HuH-7.5 (cell line): ENCODE measurements at regions not wholly inside any gene's neighbourhood (a gene's known extent, or its start where the extent isn't known, plus 50 kb on each side); places are given as distances from the start of the nearest gene placed in this dataset.
"Not testable (repeated sequence)": the region's sequence is repeated elsewhere in the genome, so short reads cannot be mapped to it uniquely, and the experiment has no call there.

Experiments used
- DNase-seq: peaks from one replicate; pipeline ENCODE4 v3.0.0; 2011; ENCODE audit warnings: low spot score

- no peak for DNase-seq
Observed at GRCh38 chr5:114822863-114823262, 346.8 kb downstream of the TRIM36 start.

DNA sequence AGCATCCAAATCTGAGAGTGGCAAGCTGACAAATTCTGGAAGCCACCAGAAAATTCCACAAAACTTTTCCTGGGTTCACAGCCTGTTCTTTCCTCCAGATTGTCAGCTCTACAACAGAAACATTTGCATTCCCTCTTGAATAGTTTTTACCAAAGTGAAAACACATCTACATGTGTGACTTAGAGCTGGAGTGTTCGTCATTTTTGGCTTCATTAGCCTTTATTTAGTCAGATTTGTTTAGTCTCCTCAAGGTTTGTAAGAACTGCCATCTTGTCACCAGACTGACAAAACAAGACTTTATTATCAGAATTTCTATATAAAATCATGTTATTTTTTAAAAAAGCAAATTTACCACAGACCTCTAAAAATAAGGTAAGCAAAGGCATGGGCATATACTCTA, 347.3 kb downstream of the TRIM36 start:
- no peak for DNase-seq

- no peak for DNase-seq
Observed at GRCh38 chr5:114790403-114790792, 379.3 kb downstream of the TRIM36 start.

GRCh38 chr5:114789773-114790402, 379.8 kb downstream of the TRIM36 start:
- DNase-seq = no peak

DNA sequence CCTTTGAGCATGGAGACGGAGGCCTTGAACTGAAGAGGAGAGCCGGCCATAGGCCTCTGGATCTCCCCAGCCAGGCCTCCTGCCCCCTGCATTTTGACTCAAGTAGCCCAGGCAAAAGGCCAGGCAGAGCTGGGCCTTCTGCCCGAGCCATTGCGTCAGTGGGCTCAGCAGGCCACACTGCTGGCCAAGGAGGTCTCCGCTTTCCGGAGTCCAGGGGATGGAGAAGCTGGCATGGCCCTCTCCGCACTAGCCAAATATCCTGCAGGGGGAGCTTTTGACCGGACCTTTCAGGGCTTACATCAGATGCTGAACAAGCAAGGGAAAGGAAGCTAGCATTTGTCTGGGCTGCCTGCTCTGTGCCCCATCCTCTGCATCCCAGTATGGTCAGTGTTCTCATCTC, 386.8 kb downstream of the TRIM36 start:
- DNase-seq = no peak

- DNase-seq = no peak
Observed at GRCh38 chr5:114782177-114782576, 387.5 kb downstream of the TRIM36 start.

DNA sequence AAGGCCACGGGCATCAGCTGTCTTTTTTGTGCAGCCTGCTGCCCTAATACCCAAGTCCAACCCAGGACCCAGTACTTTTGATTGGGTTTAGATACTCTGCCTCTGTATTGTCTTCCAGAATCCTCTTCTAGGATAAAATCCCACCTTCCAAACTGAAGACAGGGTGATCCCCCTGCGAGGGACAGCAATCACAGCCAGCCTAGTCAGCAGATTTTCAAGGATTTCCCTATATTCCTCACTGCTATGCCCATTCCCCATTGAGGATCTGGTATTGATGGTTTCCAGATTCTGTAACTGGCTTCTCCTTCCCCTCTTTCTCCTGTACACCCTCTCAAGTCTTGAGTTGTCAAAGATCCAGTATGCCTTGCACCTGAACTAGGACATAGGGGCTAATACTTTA, 389.4 kb downstream of the TRIM36 start:
- no peak for DNase-seq

DNA sequence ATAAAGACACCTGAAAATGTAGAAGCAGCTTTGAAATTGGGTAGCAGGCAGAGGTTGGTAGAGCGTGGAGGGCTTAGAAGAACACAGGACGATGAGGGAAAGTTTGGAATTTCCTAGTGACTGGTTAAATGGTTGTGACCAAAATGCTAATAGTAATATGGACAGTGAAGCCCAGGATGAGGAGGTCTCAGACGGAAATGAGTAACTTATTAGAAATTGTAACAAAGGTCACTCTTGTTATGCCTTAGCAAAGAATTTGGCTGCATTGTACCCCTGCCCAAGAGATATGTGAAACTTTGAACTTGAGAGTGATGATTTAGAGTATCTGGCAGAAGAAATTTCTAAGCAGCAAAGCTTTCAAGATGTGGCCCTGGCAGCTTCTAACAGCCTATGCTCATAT, 382.5 kb downstream of the KCNN2 start:
- DNase-seq = no peak

DNA sequence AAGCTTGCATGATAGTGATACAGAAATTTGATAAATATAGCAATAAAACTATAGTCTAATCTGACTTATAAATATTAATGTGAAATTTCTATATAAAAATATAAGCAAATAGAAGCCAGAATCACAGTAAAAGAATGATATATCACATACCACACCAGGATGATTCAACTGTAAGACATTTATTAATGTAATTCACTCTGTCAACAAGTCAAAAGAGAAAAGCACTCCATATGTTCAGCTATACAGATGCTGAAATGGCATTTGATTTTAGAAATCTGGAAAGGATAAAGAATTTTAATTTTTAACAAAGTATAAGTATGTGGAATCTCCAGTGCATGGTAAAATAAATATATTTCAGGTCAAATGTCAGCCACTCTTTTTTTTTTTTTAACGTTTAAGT, 372.4 kb downstream of the KCNN2 start:
- DNase-seq = no peak

DNA sequence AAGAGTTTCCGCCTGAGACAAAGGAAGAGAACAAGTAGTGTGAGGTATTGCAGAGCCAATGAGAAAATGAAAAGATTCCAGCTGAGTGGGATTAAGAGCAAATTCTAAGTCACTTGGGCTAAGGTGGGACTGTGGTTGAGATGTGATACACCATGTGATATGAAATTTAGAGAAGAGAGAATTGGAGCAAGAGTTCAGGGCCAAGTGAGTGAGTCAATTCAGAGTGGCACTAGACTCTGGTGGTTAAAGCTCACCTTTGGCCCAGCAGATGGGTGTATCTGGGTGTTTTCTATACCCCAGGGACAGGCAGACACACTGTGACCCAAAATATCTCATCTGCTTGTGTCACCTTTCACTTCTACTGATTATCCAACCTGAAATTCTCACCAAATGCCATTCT, 368.1 kb downstream of the KCNN2 start:
- DNase-seq = no peak

- no peak for DNase-seq
Observed at GRCh38 chr5:114727358-114727757, 365.5 kb downstream of the KCNN2 start.

DNA sequence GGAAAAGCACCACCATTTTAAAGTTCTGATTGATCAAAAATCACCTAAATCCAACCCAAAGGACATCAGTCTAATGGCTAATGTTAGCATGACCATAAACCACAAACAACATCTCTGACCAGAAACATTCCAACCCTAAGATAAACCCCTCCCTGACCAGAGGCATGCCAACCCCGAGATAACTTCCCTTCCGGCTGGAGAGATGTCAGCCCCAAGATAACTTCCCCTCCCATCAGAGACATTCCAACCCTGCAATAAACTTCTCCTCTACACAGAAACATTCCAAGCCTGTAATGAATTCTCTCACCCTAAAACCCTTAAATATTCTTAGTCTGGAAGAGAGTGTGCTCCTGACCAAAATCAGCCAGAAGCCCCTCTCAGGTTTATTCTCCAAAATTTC, 364.3 kb downstream of the KCNN2 start:
- no peak for DNase-seq

GRCh38 chr5:114719268-114719667, 357.4 kb downstream of the KCNN2 start:
- DNase-seq = no peak

DNA sequence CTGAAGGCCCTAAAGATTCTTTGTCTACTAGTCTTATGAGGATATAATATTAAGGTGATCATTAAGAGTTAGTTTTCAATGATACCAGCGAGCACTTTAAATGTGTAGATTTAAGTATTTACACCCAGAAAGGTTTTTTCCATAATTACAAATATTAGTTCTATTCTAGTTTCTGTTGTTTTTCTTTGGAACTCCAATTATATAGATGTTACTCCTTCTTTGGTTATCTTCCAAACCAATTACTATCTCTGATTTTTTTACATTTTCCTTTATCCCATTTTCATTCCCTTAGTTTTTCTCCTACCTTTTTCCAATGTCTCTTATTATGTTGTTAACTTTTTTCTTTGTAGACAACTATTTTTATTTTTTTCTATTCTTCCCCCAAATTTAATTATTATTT, 355.1 kb downstream of the KCNN2 start:
- no peak for DNase-seq

GRCh38 chr5:114704225-114704893, 342.5 kb downstream of the KCNN2 start:
- not testable (repeated sequence) for DNase-seq

DNA sequence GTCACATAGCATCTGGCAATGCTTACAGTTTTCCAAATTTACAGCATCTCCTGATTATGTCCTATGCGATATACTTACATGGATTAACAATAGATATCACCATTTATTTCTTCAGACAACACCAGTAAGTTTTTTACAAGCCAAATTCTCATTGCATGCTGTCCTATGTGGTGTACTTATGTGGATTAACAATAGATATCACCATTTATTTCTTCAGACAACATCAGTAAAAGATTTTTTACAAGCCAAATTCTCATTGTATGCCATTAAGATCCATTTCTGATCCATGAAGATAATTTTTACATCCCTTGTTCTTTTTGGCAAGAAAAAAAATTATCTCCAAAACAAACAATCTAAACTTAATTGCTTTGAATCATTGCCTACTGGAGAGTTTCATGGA, 340.9 kb downstream of the KCNN2 start:
- DNase-seq = no peak

GRCh38 chr5:114702136-114702535, 340.3 kb downstream of the KCNN2 start:
- DNase-seq = no peak

- no peak for DNase-seq
Observed at GRCh38 chr5:114700823-114701222, 339.0 kb downstream of the KCNN2 start.

DNA sequence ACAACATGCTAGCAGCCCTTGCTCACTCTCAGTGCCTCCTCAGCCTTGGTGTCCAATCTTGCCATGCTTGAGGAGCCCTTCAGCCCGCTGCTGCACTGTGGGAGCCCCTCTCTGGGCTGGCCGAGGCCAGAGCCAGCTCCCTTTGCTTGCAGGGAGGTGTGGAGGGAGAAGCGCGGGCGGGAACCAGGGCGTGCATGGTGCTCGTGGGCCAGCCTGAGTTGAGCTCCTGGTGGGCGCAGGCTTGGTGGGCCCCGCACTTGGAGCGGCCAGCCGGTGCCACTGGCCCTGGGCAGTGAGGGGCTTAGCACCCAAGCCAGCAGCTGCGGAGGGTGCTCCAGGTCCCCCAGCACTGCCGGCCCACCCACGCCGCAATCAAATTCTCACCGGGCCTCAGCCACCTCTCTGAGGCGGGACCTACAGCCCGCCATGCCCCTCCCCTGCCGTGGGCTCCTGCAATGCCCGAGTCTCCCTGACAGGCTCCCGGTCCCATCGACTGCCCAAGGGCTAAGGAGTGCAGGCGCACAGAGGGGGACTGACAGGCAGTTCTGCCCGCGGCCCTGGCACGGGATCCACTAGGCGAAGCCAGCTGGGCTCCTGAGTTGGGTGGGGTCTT, 333.5 kb downstream of the KCNN2 start:
- no peak for DNase-seq

DNA sequence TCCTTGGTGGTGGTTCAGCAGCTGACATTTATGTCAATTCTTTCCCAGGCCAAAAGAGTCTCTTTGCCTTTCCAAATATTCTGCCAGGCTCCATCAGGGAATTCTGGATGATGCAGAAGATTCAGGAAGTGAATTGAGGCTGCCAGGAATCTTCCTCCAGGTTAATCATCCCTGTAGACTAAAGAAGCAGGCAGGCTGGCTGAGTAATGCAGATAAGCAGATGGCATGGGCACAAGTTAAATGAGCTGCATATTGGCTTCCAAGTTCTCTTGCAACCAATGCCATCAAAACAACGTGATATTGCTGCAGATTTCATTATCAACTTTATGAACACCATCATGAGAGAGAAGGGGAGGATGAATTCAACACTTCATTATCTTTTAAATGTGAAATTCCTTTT, 324.5 kb downstream of the KCNN2 start:
- no peak for DNase-seq

DNA sequence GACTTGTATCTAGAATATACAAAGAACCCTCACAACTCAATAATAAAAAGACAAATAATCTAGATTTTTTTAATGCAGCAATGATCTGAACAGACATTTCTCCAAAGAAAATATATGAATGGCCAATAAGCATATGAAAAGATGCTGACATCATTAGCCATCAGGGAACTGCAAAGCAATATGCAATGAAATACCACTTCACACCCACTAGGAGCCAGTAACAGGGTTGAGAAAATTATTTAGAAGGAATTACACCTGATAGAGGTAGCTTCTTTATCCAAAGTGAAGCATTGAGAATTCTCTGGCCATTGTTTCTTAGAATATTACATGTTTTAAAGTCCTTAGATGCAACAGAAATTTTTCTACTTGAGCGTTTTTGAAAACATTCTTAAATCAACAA, 316.9 kb downstream of the KCNN2 start:
- no peak for DNase-seq

GRCh38 chr5:114665551-114665950, 303.7 kb downstream of the KCNN2 start:
- DNase-seq = no peak

DNA sequence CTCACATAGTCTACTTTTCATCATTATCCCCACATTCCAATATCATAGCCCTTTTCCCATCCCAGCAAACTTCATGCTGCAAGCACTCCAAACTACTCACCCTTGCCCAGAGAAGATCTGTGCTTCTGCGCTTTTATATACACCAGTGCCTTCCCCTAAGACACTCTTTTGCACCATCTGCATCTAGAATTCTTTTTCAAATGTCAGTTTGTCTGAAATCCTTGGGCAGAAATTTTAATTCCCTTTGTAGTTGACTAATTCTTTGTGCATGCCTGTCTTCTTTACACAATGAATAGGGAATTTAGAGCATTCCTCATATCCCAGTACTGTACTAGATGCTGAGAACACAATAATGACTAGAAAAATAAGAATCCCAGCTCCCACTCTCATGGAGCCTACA, 298.9 kb downstream of the KCNN2 start:
- DNase-seq = no peak

- DNase-seq = no peak
Observed at GRCh38 chr5:114658194-114658593, 296.3 kb downstream of the KCNN2 start.
